ENCODE measurements at regions not wholly inside any gene's neighbourhood (a gene's known extent, or its start where the extent isn't known, plus 50 kb on each side); places are given as distances from the start of the nearest gene placed in this dataset.

DNA sequence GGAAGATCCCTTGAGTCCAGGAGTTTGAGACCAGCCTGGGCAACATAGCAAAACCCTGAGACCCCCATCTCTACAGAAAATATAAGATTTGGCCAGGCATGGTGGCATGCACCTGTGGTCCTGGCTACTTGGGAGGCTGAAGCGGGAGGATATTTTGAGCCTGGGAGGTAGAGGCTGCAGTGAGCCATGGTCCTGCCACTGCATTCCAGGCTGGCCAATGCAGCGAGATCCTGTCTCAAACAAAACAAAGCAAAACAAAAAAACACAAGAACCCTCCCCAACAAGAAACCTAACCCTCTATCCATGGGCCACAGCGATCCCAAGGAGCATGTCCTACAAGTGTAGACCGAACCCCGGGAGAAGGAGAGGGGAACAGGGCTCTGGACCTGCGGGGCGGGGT is 133.3 kb downstream of the MGAT5B start:
- DNase-seq (ENCODE audit: low read depth in 2 of 2): no peak

DNA sequence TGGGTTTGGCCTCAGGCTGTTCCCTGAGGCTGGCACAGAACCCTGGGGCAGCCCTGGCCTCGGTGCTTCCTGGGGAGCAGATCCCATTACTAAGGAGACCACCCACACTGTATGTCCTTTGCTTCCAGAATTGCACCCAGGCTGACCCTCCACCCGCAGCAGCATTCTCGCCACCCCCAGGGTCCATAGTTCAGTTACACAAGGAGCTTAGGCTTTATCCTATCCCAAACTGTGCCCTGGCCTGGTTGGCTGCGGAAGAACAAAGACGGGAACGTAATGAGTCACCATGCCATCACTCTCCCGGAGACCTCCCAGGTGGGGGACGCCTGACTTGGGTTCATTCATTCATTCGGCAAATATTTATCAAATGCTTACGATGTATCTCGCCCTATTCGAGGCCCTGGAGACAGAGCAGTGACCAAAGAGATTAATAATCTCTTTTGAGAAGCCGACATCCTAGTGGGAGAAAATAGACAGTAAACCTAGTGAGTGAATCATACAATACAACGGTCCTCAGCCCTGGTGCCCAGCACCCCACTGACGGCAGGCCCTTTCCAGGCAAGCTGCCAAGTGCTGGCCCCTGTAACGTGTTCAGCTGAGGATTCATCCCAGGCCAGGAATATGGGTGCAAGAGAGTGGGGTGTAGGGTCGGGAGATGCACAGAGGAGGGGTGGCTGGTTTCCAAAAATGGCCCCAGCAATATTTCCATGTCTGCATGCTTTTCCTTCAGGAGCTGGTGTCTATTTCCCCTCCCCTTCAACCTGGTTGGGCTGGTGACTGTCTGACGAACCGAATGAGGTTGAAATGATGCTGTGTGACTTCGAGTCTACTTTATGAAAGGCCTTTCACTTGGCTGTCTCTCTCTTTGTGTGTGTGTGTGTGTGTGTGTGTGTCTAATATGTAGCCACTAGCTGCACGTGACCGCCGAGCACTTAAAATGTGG is 134.2 kb downstream of the MGAT5B start:
- no peak for DNase-seq (ENCODE audit: low read depth in 2 of 2)

- DNase-seq (ENCODE audit: low read depth in 2 of 2): no peak
Observed at GRCh38 chr17:77003699-77004098, 135.5 kb downstream of the MGAT5B start.

DNA sequence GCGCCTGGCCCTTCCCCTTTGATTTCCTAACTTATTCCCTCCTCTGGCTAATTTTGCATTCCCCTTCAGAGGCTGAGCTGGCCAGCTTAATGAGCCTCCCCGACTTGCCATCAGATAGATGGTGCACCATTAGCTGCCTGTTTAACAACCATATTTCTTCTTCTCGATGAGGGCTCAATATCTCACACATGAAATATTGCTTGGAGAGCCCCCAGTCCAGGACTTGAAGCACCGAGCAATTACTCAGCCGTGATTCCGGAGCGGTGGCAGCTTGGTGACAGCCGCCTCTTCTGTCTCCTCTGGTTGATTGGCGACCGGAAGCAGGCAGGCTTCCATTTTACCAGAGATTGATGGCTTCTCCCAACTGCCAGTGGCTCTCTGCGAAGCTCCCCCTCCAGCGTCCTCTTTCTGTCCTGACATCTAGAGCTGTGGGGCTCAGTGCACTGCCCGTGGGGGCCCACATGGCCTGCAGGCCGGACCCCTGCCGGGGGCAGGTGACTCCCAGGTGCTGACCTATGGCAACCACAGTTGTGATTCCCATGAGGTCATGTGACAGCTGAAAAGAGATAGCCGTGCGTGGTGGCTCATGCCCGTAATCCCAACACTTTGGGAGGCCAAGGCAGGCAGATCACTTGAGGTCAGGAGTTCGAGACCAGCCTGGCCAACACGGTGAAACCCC is 133.7 kb upstream of the SEC14L1 start:
- DNase-seq (ENCODE audit: low read depth in 2 of 2): no peak

- no peak for DNase-seq (ENCODE audit: low read depth in 2 of 2)
Observed at GRCh38 chr17:77009877-77010276, 130.9 kb upstream of the SEC14L1 start.

GRCh38 chr17:77010667-77011066 is 130.1 kb upstream of the SEC14L1 start:
- DNase-seq (ENCODE audit: low read depth in 2 of 2): no peak

DNA sequence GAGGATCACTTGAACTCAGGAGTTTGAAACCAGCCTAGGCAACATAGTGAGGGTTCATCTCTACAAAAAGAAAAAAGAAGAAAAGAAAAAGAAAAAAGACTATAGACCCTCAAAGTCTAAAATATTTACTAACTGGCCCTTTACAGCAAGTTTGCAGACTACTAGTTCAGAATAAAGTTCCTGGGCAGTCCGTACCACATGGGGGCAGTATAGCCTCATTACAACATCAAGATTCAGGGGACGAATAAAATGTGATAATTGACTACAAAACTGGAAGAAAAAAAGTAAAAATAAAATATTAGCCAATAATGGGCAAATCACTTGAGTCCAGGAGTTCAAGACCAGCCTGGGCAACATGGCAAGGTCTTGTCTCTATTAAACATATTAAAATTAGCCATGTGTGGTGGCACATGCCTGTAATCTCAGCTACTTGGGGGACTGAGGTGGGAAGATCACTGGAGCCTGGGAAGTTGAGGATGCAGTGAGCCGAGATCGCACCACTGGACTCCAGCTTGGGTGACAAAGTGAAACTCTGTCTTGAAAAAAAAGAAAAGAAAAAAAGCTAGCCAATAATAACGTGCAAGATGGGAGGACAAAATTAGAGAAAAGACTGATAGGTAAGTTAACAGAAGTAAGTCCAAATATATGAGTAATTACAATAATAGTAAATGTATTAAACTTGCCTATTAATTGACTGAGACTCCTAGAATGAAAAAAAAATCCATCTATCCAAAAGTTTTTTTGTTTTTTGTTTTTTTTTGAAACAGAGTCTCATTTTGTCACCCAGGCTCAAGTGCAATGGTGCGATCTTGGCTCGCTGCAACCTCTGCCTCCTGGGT is 129.4 kb upstream of the SEC14L1 start:
- DNase-seq (ENCODE audit: low read depth in 2 of 2): no peak

GRCh38 chr17:77018504-77018903 is 122.3 kb upstream of the SEC14L1 start:
- no peak for DNase-seq (ENCODE audit: low read depth in 2 of 2)

DNA sequence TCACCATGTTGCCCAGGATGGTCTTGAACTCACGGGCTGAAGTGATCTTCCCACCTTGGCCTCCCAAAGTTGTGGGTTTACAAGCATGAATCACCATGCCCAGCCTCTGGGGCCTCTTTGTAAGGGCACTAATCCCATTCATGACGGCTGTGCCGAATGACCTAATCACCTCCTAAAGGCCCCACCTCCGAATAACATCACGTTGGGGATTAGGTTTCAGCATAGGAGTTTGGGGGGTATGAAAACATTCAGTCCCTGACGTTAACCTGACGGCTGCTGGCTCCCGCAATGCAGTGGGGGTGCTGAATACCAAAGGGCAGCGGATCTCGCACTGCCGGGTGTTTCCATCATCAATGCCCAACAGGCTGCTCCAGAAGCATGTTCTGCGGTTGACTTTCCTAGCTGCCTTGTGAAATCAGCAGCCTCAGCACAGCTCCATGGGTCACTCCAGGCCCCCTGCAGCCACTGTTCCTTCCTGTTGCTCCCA is 120.8 kb upstream of the SEC14L1 start:
- DNase-seq (ENCODE audit: low read depth in 2 of 2): no peak

- no peak for DNase-seq (ENCODE audit: low read depth in 2 of 2)
Observed at GRCh38 chr17:77020973-77021372, 119.8 kb upstream of the SEC14L1 start.

DNA sequence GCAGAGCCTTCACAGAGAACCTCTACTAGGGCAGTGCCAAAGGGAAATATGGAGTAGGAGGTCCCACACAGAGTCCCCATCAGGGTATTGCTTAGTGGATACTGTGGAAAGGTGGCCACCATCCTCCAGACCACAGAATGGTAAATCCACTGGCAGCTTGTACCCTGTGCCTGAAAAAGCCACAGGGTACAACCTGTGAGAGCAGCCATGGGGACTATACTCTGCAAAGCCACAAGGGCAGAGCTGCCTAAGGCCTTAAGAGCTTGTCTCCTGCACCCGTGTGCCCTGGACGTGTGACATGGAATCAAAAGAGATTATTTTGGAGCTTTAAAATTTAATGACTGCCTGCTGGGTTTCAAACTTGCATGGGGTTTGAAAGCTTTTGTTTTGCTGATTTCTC is 118.0 kb upstream of the SEC14L1 start:
- DNase-seq (ENCODE audit: low read depth in 2 of 2): no peak

DNA sequence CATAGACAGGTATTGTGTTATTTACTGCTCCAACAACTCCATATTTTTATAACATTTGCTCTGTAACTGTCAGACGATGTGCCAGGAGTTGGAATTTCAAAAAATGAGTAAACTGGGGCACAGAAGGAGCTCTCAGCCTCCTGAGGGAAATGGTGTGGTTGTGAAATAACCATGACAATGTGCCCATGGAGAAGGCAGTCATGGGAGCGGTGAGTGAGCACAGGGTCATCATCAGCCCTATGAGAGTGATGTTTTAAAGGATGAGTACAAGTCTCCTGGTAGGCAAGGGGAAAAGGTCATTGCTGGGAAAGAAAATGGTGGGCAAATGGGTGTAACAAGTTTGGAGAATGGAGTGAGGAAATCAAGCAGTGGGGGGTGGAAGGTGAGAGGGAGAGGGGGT is 115.0 kb upstream of the SEC14L1 start:
- DNase-seq (ENCODE audit: low read depth in 2 of 2): no peak

- no peak for DNase-seq (ENCODE audit: low read depth in 2 of 2)
Observed at GRCh38 chr17:77027271-77027889, 113.4 kb upstream of the SEC14L1 start.

DNA sequence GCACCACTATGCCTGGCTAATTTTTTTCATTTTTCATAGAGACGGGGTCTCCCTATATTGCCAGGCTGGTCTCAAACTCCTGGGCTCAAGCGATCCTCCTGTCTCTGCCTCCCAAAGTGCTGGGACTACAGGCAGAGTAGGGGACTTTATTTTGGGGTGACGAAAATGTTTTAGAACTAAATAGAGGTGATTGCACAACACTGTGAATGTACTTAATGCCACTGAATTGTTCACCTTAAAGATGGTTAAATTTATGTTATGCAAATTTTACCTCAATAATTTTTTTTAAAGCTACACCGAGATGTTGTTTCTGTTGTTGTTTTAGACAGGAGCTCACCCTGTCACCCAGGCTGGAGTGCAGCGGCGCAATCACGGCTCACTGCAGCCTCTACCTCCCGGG is 111.9 kb upstream of the SEC14L1 start:
- no peak for DNase-seq (ENCODE audit: low read depth in 2 of 2)

- no peak for DNase-seq (ENCODE audit: low read depth in 2 of 2)
Observed at GRCh38 chr17:77032929-77033328, 107.8 kb upstream of the SEC14L1 start.

DNA sequence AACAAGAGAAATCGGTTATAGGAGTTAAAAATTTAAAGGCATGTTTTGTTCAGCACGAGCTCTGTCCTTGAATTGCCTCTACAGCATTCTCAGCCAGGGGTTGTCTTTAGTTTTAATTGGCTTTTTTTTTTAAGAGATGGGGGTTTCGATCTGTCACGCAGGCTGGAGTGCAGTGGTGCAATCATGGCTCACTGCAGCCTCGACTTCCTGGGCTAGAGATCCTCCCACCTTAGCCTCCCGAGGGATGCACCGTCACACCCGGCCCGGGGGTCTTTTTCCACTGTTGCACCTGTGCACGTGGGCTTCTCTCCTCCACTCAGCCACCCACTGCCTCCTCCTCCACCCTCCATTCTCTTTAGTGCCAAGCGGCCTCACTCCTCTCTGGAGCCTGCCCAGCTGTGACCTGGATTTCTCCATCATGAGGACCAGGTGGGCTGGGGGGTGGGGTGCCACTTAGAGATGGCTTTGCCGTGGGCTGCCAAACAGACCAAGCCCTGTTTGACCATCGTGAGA is 106.8 kb upstream of the SEC14L1 start:
- DNase-seq (ENCODE audit: low read depth in 2 of 2): no peak

DNA sequence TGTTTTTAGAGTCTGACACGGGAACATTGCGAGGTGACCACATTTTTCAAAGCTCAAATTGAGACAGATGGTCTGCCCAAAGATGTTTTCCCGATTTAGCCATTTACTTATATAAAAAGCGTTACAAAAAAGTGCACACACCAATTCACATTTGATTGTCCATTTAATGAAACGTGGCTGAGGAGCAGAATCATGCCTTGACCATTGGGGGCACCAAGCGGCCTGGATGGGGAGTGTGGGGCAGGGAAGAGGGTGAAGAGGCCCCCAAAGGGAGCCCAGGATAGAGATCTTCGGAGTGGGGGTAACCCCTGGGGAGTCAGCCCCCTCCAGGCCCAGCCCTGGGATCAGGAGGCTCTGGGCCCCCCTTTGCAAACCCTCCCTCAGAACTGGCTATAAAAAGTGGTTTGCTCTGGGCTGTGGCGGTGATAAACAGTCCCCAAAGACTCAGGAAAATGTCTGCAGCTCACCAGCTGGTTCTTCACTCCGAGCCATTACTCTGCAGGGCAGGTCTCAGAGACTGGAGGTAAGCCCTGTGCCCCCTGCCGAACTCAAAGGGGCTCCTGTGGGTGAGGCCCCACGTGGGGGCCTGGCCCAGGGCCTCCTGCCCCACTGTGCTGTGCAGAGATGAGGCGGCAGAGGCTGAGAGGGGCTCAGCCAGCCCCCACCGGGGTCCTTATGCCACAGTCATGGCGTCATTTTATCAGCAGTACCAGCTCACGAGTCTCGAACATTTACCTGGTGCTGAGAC is 105.9 kb upstream of the SEC14L1 start:
- no peak for DNase-seq (ENCODE audit: low read depth in 2 of 2)

- no peak for DNase-seq (ENCODE audit: low read depth in 2 of 2)
Observed at GRCh38 chr17:77035526-77035925, 105.2 kb upstream of the SEC14L1 start.

DNA sequence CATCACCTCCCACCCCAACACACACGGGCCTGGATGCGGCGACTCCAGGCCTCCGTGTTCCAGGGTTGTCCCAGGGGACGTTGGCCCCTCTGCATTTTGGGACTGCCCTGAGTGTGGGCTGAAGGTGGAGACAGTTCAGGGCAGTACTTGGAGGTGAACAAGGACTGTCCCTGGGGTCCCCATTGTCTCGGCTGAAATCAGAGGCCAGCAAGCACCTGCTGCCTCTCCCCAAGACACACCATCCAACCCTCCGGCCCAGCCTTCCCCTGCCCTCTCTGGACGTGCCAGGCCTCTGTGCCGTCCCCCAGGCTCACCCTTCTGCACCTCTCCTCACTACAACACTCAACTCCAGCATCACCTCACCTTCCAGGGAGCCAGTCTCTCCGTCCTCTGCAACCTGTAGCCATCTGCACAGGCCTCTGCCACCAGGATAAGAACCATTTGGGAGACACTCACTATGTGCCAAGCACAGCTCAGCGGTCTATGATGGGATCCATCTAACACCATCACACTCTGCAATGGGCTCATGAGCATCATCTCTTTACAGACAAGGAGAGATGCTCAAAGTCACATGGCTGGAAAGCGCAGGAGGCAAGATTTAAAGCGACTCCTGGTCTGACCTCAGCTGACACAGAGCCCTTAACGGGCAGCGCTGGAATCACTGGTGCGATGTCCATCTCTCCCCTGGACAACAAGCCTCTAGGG is 104.5 kb upstream of the SEC14L1 start:
- no peak for DNase-seq (ENCODE audit: low read depth in 2 of 2)

GRCh38 chr17:77036841-77037381 is 103.9 kb upstream of the SEC14L1 start:
- no peak for DNase-seq (ENCODE audit: low read depth in 2 of 2)
